GM06990 (cell line): ENCODE measurements at regions not wholly inside any gene's neighbourhood (a gene's known extent, or its start where the extent isn't known, plus 50 kb on each side); places are given as distances from the start of the nearest gene placed in this dataset.

Experiments used
- DNase-seq: peaks from one replicate; pipeline ENCODE4 v3.0.0-alpha.2; 2011; ENCODE audit not compliant: insufficient read length; ENCODE audit errors: extremely low read depth
- H3K27me3 ChIP-seq: replicated peaks from 2 replicates; pipeline ENCODE4 v1.6.0; 2011; ENCODE audit warnings: low read length; ENCODE audit not compliant: control insufficient read depth, insufficient read depth
- H3K36me3 ChIP-seq: 2 replicates; pipeline ENCODE4 v1.5.1; 2011; ENCODE audit warnings: low read length; ENCODE audit not compliant: control insufficient read depth, insufficient read depth
- H3K4me3 ChIP-seq: replicated peaks from 2 replicates; pipeline ENCODE4 v1.5.1; 2011; ENCODE audit warnings: low read depth, mild to moderate bottlenecking, control low read depth, low read length
- TF ChIP-seq, protein P1 (sequence below): IDR thresholded peaks from 2 replicates; pipeline ENCODE4 v1.5.1; 2011; ENCODE audit warnings: low read length, control low read depth, mild to moderate bottlenecking, inconsistent platforms; ENCODE audit not compliant: insufficient read depth, poor library complexity, severe bottlenecking

DNA sequence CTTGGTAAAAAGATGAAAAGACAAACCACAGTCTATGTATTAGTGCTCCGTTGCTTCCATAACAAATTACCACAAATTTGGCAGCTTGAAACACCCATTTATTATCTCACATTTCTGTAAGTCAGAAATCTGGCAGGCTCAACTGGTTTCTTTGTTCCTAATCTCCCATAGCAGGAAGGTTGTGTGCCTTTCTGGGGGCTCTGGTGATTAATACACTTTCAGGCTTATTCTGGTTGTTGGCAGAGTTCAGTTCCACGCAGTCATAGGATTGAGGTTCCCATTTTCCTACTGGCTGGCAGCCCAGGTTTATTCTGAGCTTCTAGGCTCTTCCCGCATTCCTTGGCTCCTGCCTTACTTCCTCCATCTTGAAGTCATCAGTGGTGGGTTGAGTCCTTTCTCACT lies 189.3 kb downstream of the ANAPC1 start:
- DNase-seq, result no peak
- peaks cover 2% of the 10 kb centered on the region; the same call in 1 of the 2 replicates for H3K27me3 ChIP-seq
- H3K4me3 ChIP-seq, result no peak overlapping the region
- TF ChIP-seq, protein P1, sequence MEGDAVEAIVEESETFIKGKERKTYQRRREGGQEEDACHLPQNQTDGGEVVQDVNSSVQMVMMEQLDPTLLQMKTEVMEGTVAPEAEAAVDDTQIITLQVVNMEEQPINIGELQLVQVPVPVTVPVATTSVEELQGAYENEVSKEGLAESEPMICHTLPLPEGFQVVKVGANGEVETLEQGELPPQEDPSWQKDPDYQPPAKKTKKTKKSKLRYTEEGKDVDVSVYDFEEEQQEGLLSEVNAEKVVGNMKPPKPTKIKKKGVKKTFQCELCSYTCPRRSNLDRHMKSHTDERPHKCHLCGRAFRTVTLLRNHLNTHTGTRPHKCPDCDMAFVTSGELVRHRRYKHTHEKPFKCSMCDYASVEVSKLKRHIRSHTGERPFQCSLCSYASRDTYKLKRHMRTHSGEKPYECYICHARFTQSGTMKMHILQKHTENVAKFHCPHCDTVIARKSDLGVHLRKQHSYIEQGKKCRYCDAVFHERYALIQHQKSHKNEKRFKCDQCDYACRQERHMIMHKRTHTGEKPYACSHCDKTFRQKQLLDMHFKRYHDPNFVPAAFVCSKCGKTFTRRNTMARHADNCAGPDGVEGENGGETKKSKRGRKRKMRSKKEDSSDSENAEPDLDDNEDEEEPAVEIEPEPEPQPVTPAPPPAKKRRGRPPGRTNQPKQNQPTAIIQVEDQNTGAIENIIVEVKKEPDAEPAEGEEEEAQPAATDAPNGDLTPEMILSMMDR, result no peak
- H3K36me3 ChIP-seq, result no peaks in the 10 kb centered on the region

DNA sequence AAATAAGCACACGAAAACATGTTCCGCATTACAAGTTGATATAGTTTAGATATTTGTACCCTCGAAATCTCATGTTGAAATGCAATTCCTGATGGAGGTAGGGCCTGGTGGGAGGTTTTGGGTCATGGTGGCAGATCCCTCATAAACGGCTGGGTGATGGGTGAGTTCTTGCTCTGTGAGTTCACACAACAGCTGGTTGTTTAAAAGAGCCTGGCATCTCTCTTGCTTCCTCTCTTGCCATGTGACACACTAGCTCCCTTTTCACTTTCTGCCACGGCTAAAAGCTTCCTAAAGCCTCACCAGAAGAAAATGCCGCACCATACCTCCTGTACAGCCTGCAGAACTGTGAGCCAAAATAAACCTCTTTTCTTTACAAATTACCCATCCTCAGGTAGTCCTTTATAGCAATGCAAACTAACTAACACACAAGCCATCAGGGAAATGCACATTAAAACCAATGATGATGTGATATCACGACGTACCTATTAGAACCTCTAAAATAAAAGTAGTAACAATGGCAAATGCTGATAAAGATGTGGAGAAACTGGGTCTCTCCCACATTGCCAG lies 188.5 kb downstream of the ANAPC1 start:
- H3K27me3 ChIP-seq, result peaks cover 2% of the 10 kb centered on the region; the same call in 1 of the 2 replicates
- H3K36me3 ChIP-seq, result no peaks in the 10 kb centered on the region
- no peak overlapping the region for H3K4me3 ChIP-seq
- no peak for DNase-seq
- TF ChIP-seq, protein P1, result no peak

DNA sequence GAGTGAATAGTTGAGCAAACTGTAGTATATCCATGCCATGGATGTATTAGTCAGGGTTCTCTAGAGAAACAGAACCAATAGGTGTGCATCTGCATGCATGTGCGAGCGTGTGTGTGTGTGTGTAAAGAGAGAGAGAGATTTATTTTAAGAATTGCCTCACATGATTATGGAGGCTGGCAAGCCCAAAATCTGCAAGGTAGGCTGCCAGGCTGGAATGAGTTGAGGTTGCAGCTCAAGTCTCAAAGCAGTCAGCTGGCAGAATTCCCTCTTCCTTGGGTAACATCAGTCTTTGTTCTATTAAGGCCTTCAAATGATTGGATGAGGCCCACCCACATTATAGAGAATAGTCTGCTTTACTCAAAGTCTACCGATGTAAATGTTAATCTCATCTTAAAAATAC lies 187.8 kb downstream of the ANAPC1 start:
- no peaks in the 10 kb centered on the region for H3K36me3 ChIP-seq
- TF ChIP-seq, protein P1, result no peak
- DNase-seq, result no peak
- no peak overlapping the region for H3K4me3 ChIP-seq
- peaks cover 2% of the 10 kb centered on the region; the same call in 1 of the 2 replicates for H3K27me3 ChIP-seq

DNA sequence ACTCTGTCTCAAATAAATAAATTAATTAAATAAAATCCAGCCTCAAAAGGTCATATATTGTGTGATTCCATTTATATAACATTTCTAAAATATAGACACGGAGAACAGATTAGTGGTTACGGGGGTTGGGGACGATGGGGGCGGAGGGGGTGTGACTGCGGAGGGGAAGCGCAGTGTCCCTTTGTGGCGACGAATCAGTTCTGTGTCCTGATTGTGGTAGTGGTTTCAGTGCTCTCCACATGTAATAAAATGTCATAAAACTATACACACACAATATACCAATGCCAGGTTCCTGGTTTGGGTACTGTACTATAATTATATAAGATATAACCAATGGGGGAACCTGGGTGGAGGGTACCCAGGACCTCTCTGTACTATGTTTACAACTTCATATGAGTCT lies 186.4 kb downstream of the ANAPC1 start:
- TF ChIP-seq, protein P1, result no peak
- H3K27me3 ChIP-seq, result peaks cover 2% of the 10 kb centered on the region; the same call in 1 of the 2 replicates
- H3K4me3 ChIP-seq, result no peak overlapping the region
- H3K36me3 ChIP-seq, result no peaks in the 10 kb centered on the region
- DNase-seq, result no peak

DNA sequence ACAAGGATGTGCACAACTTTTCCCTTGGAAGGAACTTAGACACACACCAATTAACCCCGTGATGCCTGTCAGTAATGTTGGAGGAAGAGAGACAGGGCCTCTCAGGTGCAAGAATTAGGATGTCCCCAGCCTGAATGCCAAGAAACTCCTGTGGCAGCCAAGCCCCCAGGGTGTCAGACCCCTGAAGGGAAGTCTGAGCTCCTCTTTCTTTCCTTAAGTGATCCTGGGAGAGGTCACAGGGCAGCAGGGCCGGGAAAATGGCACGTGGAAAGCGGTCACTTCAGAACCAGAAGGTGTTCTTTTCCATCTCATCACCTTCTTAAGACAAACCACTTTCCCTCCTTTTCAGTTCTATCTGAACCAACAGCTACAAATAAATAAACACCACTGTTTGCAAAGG lies 185.9 kb downstream of the ANAPC1 start:
- Histone ChIP-seq H3K4me3 (no peak overlapping the region), H3K36me3 (no peaks in the 10 kb centered on the region), H3K27me3 (peaks cover 2% of the 10 kb centered on the region; the same call in 1 of the 2 replicates)
- TF ChIP-seq, protein P1, result no peak
- DNase-seq, result no peak
